ENCODE measurements at regions not wholly inside any gene's neighbourhood (a gene's known extent, or its start where the extent isn't known, plus 50 kb on each side); places are given as distances from the start of the nearest gene placed in this dataset.

- Histone ChIP-seq H3K4me3 (no peak overlapping the region), H3K27ac (no peak overlapping the region), H3K4me1 (no peaks in the 10 kb centered on the region), H3K36me3 (no peaks in the 10 kb centered on the region), H3K27me3 (peaks cover 6 to 97% (median 88%) of the 10 kb centered on the region in 7 donors), H3K9me3 (no peaks in the 10 kb centered on the region)
- DNase-seq (no peak), ATAC-seq (no peak)
- TF ChIP-seq, protein P1, sequence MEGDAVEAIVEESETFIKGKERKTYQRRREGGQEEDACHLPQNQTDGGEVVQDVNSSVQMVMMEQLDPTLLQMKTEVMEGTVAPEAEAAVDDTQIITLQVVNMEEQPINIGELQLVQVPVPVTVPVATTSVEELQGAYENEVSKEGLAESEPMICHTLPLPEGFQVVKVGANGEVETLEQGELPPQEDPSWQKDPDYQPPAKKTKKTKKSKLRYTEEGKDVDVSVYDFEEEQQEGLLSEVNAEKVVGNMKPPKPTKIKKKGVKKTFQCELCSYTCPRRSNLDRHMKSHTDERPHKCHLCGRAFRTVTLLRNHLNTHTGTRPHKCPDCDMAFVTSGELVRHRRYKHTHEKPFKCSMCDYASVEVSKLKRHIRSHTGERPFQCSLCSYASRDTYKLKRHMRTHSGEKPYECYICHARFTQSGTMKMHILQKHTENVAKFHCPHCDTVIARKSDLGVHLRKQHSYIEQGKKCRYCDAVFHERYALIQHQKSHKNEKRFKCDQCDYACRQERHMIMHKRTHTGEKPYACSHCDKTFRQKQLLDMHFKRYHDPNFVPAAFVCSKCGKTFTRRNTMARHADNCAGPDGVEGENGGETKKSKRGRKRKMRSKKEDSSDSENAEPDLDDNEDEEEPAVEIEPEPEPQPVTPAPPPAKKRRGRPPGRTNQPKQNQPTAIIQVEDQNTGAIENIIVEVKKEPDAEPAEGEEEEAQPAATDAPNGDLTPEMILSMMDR (IDR thresholded peaks at IDR 0.05): no peak
- intact Hi-C loops (cut with DNase I): no loop called here
- WGBS, 2 donors: 93 to 100% methylated on average over 3 of the region's 3 CpGs
Measured at GRCh38 chr2:176645494-176645893, 376.3 kb downstream of the MTX2 start.

DNA sequence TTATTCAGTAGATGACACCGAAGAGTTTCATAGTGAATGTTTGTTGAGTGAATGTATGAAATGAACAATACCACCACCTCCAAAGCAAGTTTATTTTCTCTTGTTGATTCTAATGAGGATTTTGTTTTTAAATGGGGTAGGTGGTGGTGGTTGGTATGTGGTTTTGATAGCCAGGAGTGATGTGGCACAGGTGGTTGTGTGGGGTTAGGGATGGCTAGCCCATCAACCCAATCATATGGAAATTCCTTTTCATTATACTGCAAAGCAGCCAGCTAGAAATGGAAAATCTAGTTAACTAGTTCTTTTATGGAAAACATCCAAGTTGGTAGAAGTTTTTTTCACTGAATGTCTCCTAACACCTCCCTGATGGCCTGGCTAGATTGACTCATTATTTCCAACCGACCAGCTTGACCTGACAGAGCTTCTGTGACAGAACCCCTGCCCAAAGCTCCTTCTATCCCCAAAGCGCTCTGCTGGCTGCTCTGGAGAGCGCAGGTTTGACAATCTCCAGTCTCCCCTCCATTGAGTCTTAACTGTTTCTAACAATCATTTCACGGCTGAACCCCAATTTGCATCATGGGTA lies 376.9 kb downstream of the MTX2 start:
- H3K27me3 ChIP-seq: peaks cover 6 to 97% (median 88%) of the 10 kb centered on the region in 7 donors
- H3K27ac ChIP-seq: no peak overlapping the region
- intact Hi-C loops (cut with DNase I): no loop called here
- ATAC-seq (no peak), DNase-seq (no peak)
- TF ChIP-seq, protein P1 (IDR thresholded peaks at IDR 0.05): no peak
- no peaks in the 10 kb centered on the region for H3K9me3 ChIP-seq
- H3K36me3 ChIP-seq: no peaks in the 10 kb centered on the region
- 79 to 87% methylated on average over 5 of the region's 5 CpGs for WGBS, 2 donors
- no peaks in the 10 kb centered on the region for H3K4me1 ChIP-seq
- no peak overlapping the region for H3K4me3 ChIP-seq

DNA sequence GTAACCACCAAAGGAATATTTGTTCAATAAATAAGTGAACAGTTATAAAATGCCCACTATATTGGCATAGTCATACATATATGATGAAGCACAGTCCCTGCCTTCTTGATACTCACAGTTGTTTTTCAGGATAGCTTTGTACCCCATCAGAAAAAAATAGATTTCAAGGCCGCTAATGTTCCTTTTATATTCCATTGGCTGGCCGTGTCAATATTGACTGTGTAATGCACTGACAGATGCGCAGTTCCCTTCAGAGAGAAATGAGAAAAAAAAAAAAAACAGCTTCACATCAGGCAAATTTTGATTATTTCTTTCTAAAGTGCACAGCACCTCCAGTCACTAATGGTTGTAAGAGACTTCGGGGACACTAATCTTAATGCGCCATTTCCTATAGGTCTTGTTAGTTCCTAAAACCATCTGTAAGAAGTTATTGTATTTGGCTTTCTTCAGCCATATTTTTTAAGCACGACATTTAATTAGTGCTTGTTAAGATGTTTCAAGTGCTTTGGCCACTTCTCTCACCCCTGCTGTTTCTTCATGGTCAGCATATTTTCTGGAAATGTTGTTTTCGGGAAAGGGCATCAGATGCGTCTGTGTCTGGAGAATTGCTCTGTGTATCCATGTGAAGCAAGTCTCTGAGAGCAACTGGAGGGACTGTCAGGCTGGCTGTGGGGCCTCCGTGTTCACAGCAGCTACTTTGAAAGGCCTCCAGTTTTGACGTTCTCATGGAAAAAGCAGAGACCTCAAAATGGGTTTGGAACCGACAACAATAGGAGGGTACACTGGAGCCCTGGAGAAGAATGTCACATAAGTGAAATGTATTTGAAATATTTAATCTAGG lies 378.3 kb downstream of the MTX2 start:
- Histone ChIP-seq H3K9me3 (no peaks in the 10 kb centered on the region), H3K27ac (no peak overlapping the region), H3K27me3 (peaks cover 6 to 95% (median 78%) of the 10 kb centered on the region in 7 donors), H3K4me3 (no peak overlapping the region), H3K4me1 (no peaks in the 10 kb centered on the region), H3K36me3 (no peaks in the 10 kb centered on the region)
- ATAC-seq: no peak
- intact Hi-C loops (cut with DNase I): no loop called here
- TF ChIP-seq, protein P1 (IDR thresholded peaks at IDR 0.05): no peak
- WGBS, 2 donors: 87 to 92% methylated on average over 11 of the region's 11 CpGs
- no peak for DNase-seq

DNA sequence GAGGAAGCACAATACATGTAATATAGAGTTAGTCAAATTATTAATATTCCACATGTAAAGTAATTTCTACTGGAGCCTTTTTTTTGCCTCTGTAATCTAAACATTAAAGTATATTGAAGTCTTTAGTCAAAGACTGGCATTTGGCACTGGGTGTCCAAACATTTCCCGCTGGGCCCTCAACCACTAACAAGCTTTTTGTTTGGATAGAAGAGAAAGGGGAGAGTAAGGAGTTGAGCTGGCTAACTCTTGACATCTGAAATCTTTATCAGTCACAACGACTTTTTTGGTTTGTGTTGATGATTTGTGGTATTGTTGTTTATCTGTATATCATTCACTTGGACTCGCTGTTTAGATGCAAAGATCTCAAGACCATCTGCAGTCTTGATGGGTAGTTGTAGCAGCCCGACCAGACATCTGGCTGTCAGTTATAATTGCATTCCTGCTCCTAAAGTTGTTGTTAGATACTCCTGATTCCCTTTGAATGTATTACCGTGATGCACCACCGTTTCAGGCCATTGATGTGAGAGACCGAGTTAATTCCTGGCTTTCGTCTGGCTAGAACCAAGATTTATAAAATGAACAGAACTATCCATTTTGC lies 379.6 kb downstream of the MTX2 start:
- H3K27me3 ChIP-seq: peaks cover 6 to 87% (median 67%) of the 10 kb centered on the region in 7 donors
- peaks cover 0 to 2% (median 0%) of the 10 kb centered on the region in 9 donors for H3K4me1 ChIP-seq
- TF ChIP-seq, protein P1 (IDR thresholded peaks at IDR 0.05): no peak
- DNase-seq: no peak
- 80 to 82% methylated on average over 8 of the region's 8 CpGs for WGBS, 2 donors
- no peak for ATAC-seq
- H3K36me3 ChIP-seq: no peaks in the 10 kb centered on the region
- no peak overlapping the region for H3K4me3 ChIP-seq
- intact Hi-C loops (cut with DNase I): no loop called here
- H3K9me3 ChIP-seq: no peaks in the 10 kb centered on the region
- no peak overlapping the region for H3K27ac ChIP-seq

Measured in heart right ventricle (tissue), 16 donors.